GM21825 (cell line): ENCODE measurements at regions not wholly inside any gene's neighbourhood (a gene's known extent, or its start where the extent isn't known, plus 50 kb on each side); places are given as distances from the start of the nearest gene placed in this dataset.

Experiments used
- ATAC-seq: cut with Tn5 transposase; IDR thresholded peaks from one replicate; pipeline ENCODE4 v1.9.1; 2021; ENCODE audit warnings: mild to moderate bottlenecking, moderate library complexity; ENCODE audit not compliant: unreplicated experiment

DNA sequence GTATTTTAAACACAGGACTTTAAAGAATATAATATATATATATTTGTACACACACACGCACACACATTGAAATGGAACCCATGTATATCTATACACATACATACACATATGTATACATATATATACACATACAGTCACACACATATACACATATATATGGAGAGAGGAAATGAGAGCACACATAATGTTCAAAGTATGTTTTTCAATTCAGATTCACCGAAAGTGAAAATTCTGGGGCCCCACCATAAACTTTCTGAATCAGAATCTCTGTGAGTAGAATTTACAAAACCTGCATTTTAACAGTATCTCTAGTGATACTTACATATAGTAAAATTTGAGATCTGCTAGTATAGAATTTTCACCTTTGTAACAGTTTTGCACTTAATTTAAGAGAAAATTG, 60.4 kb upstream of the OBI1 start:
- ATAC-seq = no peak

GRCh38 chr13:78714717-78715116, 55.8 kb upstream of the OBI1 start:
- no peak for ATAC-seq

- ATAC-seq = no peak
Observed at GRCh38 chr13:78712831-78713230, 53.9 kb upstream of the OBI1 start.

DNA sequence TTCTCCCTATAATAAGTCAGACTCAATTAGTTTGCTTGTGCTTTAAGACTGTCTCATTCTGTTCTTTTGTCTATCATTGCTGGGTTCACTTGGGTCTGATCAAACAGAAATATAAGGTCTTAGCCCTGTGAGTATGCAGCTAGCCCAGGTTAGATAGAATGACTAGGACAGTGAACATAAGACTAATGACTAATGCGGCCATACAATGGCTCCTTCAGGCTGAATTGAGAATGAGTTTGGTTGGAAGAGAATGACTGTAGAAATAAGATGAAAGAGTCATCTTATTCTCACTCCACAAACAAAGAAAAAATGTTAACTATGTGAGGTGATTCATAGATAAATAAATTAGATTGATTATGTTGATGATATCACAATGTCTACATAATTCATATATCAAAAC, 50.1 kb upstream of the OBI1 start:
- ATAC-seq = no peak
